ENCODE measurements at regions not wholly inside any gene's neighbourhood (a gene's known extent, or its start where the extent isn't known, plus 50 kb on each side); places are given as distances from the start of the nearest gene placed in this dataset.

GRCh38 chr1:37398096-37398495, 76.3 kb upstream of the ZC3H12A start:
- no peak for TF ChIP-seq CTCF (conservative IDR thresholded peaks at IDR 0.05 in 1 of 2, IDR thresholded peaks at IDR 0.05 in 1 of 2; ENCODE audit: extremely low read depth in 1 of 2, insufficient read depth in 1 of 2, low read depth in 1 of 2, low read length in 2 of 2)
- no peak for TF ChIP-seq EZH2 (IDR thresholded peaks at IDR 0.05; ENCODE audit: borderline replicate concordance, low read length)
